A549 (cell line): ENCODE measurements at regions not wholly inside any gene's neighbourhood (a gene's known extent, or its start where the extent isn't known, plus 50 kb on each side); places are given as distances from the start of the nearest gene placed in this dataset.

Source experiments
- ATAC-seq, 2 experiments: fragments of 200-7000 bp in 1 of 2; fragments of >200 bp in 1 of 2; cut with Nextera tagmentation in 1 of 2; cut with Tn5 transposase in 1 of 2; 3 replicates each; pipeline versions ENCODE4 v1.8.0 to v1.9.1; 2018 to 2020; ENCODE audit warnings: mild to moderate bottlenecking in 1 of 2, moderate library complexity in 1 of 2
- CTCF ChIA-PET: fragments of 300-600 bp; sonication (Branson Sonifier 250); formaldehyde crosslinking; extraction: SDS; loops from one replicate; lab custom pipeline; 2021; ENCODE audit warnings: antibody characterized with exemption, inconsistent platforms; lab: Yijun Ruan, JAX
- POLR2A ChIA-PET: fragments of 350-600 bp; formaldehyde crosslinking; extraction: SDS; loops from one replicate; lab custom pipeline; 2021; ENCODE audit warnings: antibody characterized with exemption, inconsistent platforms; lab: Yijun Ruan, JAX
- DNase-seq, 2 experiments: peaks; one replicate each; pipeline versions ENCODE4 v3.0.0 to v3.0.0-alpha.2; 2011 to 2016; ENCODE audit warnings: low read depth in 1 of 2, low spot score in 1 of 2
- FAIRE-seq: peaks from 2 replicates; lab custom pipeline; 2011; peaks lifted over from hg19 to GRCh38; lab: Jason Lieb, UNC
- H3K27ac ChIP-seq, 2 experiments: fragments of >200 bp; sonication (Bioruptor Twin); formaldehyde crosslinking; 3 replicates each; pipeline ENCODE4 v1.5.1; 2016 to 2017
- H3K4me1 ChIP-seq: fragments of >200 bp; sonication (Bioruptor Twin); formaldehyde crosslinking; 3 replicates; pipeline ENCODE4 v1.6.1; 2016
- H3K4me2 ChIP-seq: fragments of >200 bp; sonication (Bioruptor Twin); formaldehyde crosslinking; 3 replicates; pipeline ENCODE4 v1.6.1; 2016
- H3K4me3 ChIP-seq: fragments of >200 bp; sonication (Bioruptor Twin); formaldehyde crosslinking; 3 replicates; pipeline ENCODE4 v1.5.1; 2016
- H3K9me3 ChIP-seq: fragments of >200 bp; sonication (Bioruptor Twin); formaldehyde crosslinking; 3 replicates; pipeline ENCODE4 v1.6.1; 2016
- CHD4 ChIP-seq: fragments of 200-600 bp; sonication (generic); IDR thresholded peaks from 2 replicates; pipeline ENCODE4 v1.6.1; 2016; ENCODE audit warnings: antibody characterized with exemption, mild to moderate bottlenecking, borderline replicate concordance
- EHF ChIP-seq: fragments of 250-450 bp; sonication (Bioruptor Pico); IDR thresholded peaks from 2 replicates; pipeline ENCODE4 v1.5.0; 2020; ENCODE audit warnings: mild to moderate bottlenecking
- ESRRA ChIP-seq: fragments of 150-350 bp; IDR thresholded peaks from 2 replicates; pipeline ENCODE4 v1.6.1; 2014; ENCODE audit warnings: mild to moderate bottlenecking, low read length, borderline replicate concordance
- FOSL2 ChIP-seq, 2 experiments: fragments of 450-650 bp in 1 of 2; fragments of >200 bp in 1 of 2; sonication (Bioruptor Twin) in 1 of 2; formaldehyde crosslinking; IDR thresholded peaks; 2 replicates each; pipeline versions ENCODE4 v1.5.0 to v1.6.1; 2016 to 2020; ENCODE audit warnings: mild to moderate bottlenecking in 1 of 2, moderate library complexity in 1 of 2
- FOXS1 ChIP-seq: fragments of 250-450 bp; sonication (Bioruptor Pico); IDR thresholded peaks from 2 replicates; pipeline ENCODE4 v1.5.0; 2020; ENCODE audit warnings: mild to moderate bottlenecking, moderate library complexity
- GATA3 ChIP-seq: IDR thresholded peaks from 2 replicates; pipeline ENCODE4 v1.6.1; 2012; ENCODE audit warnings: borderline replicate concordance
- HOXA7 ChIP-seq: fragments of 250-450 bp; sonication (Bioruptor Pico); IDR thresholded peaks from 2 replicates; pipeline ENCODE4 v1.5.0; 2020; ENCODE audit warnings: mild to moderate bottlenecking, moderate library complexity
- JUN ChIP-seq, 2 experiments: fragments of >200 bp; sonication (Bioruptor Twin); formaldehyde crosslinking; IDR thresholded peaks; 2 replicates in 1 of 2; 3 replicates in 1 of 2; pipeline ENCODE4 v1.6.1; 2016 to 2017
- JUNB ChIP-seq: fragments of >200 bp; sonication (Bioruptor Twin); formaldehyde crosslinking; IDR thresholded peaks from 2 replicates; pipeline ENCODE4 v1.6.1; 2016
- MAFK ChIP-seq: fragments of 450-650 bp; IDR thresholded peaks from 2 replicates; pipeline ENCODE4 v1.6.1; 2014; ENCODE audit not compliant: partially characterized antibody
- NPAS2 ChIP-seq: fragments of 250-450 bp; sonication (Bioruptor Pico); IDR thresholded peaks from 2 replicates; pipeline ENCODE4 v1.8.0; 2022; ENCODE audit warnings: mild to moderate bottlenecking, moderate library complexity, borderline replicate concordance
- NR3C1 ChIP-seq: fragments of >200 bp; sonication (Bioruptor Twin); formaldehyde crosslinking; IDR thresholded peaks from 3 replicates; pipeline ENCODE4 v1.6.1; 2017
- PHF8 ChIP-seq: fragments of 200-600 bp; sonication (generic); IDR thresholded peaks from 2 replicates; pipeline ENCODE4 v1.6.1; 2016; ENCODE audit warnings: low read depth, mild to moderate bottlenecking, antibody characterized with exemption, moderate library complexity, borderline replicate concordance
- RAD21 ChIP-seq, 2 experiments: fragments of >200 bp in 1 of 2; sonication (Bioruptor Twin) in 1 of 2; formaldehyde crosslinking in 1 of 2; IDR thresholded peaks in 1 of 2; conservative IDR thresholded peaks in 1 of 2; 2 replicates in 1 of 2; 3 replicates in 1 of 2; pipeline ENCODE4 v1.6.1; 2012 to 2018; ENCODE audit warnings: inconsistent platforms in 1 of 2
- SREBF2 ChIP-seq: fragments of 450-650 bp; IDR thresholded peaks from 2 replicates; pipeline ENCODE4 v1.6.1; 2014; ENCODE audit warnings: mild to moderate bottlenecking, moderate library complexity
- TFCP2L1 ChIP-seq: fragments of 250-450 bp; sonication (Bioruptor Pico); IDR thresholded peaks from 2 replicates; pipeline ENCODE4 v1.5.0; 2021; ENCODE audit warnings: mild to moderate bottlenecking
- TP53 ChIP-seq: fragments of 250-450 bp; sonication (Bioruptor Pico); IDR thresholded peaks from 2 replicates; pipeline ENCODE4 v1.5.0; 2021; ENCODE audit warnings: mild to moderate bottlenecking, moderate library complexity
- ZC3H11A ChIP-seq: fragments of 450-650 bp; IDR thresholded peaks from 2 replicates; pipeline ENCODE4 v1.6.1; 2014; ENCODE audit warnings: antibody characterized with exemption, mild to moderate bottlenecking
- ZFP36 ChIP-seq: fragments of 450-650 bp; IDR thresholded peaks from 2 replicates; pipeline ENCODE4 v1.6.1; 2014; ENCODE audit warnings: borderline replicate concordance; ENCODE audit not compliant: partially characterized antibody
- ZNF302 ChIP-seq: fragments of 250-450 bp; sonication (Bioruptor Pico); IDR thresholded peaks from 2 replicates; pipeline ENCODE4 v1.9.0; 2021; ENCODE audit warnings: inconsistent platforms, mild to moderate bottlenecking, moderate library complexity
- WGBS: methylation state at CpG from one replicate; pipeline ENCODE4 v1.1.6; 2017; ENCODE audit errors: missing lambda C conversion rate; 5-methylcytosine and 5-hydroxymethylcytosine counted together
- TF ChIP-seq, protein P1 (sequence below): fragments of >200 bp; sonication (Bioruptor Twin); formaldehyde crosslinking; IDR thresholded peaks from 3 replicates; pipeline ENCODE4 v1.6.1; 2016
- TF ChIP-seq, protein P2 (sequence below): fragments of >200 bp; sonication (Bioruptor Twin); formaldehyde crosslinking; IDR thresholded peaks from 3 replicates; pipeline ENCODE4 v1.5.1; 2016
- TF ChIP-seq, protein P3 (sequence below): IDR thresholded peaks from 2 replicates; pipeline ENCODE4 v1.6.1; 2012
- TF ChIP-seq, protein P4 (sequence below): fragments of 250-450 bp; sonication (Bioruptor Pico); IDR thresholded peaks from 2 replicates; pipeline ENCODE4 v1.5.0; 2020; ENCODE audit warnings: low read depth, mild to moderate bottlenecking, moderate library complexity

DNA sequence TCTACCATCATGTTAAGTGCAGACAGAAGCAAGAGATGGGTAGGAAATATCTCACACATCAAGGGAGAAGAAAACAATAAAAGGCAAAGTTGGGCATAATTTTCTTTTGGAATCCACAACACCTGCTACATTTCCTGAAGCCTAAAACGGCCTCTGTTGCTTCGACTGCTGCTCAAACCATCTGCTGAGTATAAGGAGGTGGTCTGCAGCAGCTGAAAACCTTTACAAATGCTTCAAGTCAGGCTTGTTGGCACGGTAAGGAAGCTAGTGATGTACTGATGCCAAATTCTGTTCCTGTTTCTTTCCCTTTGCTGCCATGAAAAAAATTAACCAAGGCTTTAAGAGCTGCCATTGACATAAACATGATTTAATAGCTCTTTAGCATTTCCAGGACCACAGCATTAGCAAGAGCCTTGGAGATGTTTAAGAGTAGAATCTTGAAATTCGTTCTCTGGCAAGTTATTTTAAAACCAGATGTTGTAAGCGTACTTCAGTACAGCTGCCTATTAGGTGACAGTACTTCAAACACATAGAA, 75.6 kb downstream of the DMRTA1 start:
- H3K27ac ChIP-seq, result no peak overlapping the region
- no peaks in the 10 kb centered on the region for H3K9me3 ChIP-seq
- H3K4me2 ChIP-seq, result no peak overlapping the region
- FAIRE-seq (no peak), ATAC-seq (no peak), DNase-seq (no peak)
- H3K4me1 ChIP-seq, result no peaks in the 10 kb centered on the region
- ChIA-PET POLR2A (no interaction called here), CTCF (no interaction called here)
- H3K4me3 ChIP-seq, result no peak overlapping the region
- TF ChIP-seq ZNF302, result no peak
- TF ChIP-seq GATA3, result no peak
- no peak for TF ChIP-seq EHF (CRISPR knock-in tag)
- TF ChIP-seq, protein P1, sequence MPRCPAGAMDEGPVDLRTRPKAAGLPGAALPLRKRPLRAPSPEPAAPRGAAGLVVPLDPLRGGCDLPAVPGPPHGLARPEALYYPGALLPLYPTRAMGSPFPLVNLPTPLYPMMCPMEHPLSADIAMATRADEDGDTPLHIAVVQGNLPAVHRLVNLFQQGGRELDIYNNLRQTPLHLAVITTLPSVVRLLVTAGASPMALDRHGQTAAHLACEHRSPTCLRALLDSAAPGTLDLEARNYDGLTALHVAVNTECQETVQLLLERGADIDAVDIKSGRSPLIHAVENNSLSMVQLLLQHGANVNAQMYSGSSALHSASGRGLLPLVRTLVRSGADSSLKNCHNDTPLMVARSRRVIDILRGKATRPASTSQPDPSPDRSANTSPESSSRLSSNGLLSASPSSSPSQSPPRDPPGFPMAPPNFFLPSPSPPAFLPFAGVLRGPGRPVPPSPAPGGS, result no peak
- no peak for TF ChIP-seq JUNB
- WGBS, result 24% methylated on average over 5 of the region's 5 CpGs

DNA sequence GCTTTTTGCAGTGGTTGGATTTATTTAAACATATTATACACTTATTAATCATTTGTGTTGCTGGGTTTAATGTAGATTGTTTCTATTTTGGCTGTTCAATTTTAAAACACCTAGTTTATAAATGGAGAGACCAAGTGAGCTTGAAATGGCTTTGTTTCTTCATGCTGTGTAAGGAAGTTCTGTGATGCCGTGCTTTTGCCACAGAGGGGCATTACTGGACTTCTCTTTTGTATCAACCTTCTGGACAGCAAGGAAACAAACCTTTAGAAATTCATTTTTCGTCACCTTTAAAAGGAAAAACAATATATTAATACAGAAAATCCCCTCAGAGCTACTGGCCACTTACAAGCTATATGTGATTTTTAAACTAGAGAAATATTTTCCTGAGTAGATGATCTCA, 81.9 kb downstream of the DMRTA1 start:
- H3K27ac ChIP-seq, result no peak overlapping the region
- H3K4me1 ChIP-seq, result no peaks in the 10 kb centered on the region
- no peaks in the 10 kb centered on the region for H3K9me3 ChIP-seq
- H3K4me3 ChIP-seq, result no peak overlapping the region
- ATAC-seq (peak in 1 of 2 experiments; percentile 42; a peak in 1 of 6 replicates), DNase-seq (peak in 1 of 2 experiments; percentile 9), FAIRE-seq (no peak)
- POLR2A ChIA-PET, result no interaction called here
- TF ChIP-seq NPAS2 (CRISPR knock-in tag) (no peak), RAD21 (conservative IDR thresholded peaks at IDR 0.05 in 1 of 2, IDR thresholded peaks at IDR 0.05 in 1 of 2) (peak; percentile 28 to 29; a peak in 2 of 5 replicates)
- TF ChIP-seq, protein P2, sequence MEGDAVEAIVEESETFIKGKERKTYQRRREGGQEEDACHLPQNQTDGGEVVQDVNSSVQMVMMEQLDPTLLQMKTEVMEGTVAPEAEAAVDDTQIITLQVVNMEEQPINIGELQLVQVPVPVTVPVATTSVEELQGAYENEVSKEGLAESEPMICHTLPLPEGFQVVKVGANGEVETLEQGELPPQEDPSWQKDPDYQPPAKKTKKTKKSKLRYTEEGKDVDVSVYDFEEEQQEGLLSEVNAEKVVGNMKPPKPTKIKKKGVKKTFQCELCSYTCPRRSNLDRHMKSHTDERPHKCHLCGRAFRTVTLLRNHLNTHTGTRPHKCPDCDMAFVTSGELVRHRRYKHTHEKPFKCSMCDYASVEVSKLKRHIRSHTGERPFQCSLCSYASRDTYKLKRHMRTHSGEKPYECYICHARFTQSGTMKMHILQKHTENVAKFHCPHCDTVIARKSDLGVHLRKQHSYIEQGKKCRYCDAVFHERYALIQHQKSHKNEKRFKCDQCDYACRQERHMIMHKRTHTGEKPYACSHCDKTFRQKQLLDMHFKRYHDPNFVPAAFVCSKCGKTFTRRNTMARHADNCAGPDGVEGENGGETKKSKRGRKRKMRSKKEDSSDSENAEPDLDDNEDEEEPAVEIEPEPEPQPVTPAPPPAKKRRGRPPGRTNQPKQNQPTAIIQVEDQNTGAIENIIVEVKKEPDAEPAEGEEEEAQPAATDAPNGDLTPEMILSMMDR, result peak; percentile 11; the same call in 1 of the 3 replicates
- 11% methylated on average over 2 of the region's 2 CpGs for WGBS
- CTCF ChIA-PET, result interaction anchor here (0.7 to 0.8 kb wide), 2 partner anchors 15 to 82 kb away, joined by 3 read pairs; no protein-coding TSS in a partner anchor
- H3K4me2 ChIP-seq, result no peak overlapping the region

DNA sequence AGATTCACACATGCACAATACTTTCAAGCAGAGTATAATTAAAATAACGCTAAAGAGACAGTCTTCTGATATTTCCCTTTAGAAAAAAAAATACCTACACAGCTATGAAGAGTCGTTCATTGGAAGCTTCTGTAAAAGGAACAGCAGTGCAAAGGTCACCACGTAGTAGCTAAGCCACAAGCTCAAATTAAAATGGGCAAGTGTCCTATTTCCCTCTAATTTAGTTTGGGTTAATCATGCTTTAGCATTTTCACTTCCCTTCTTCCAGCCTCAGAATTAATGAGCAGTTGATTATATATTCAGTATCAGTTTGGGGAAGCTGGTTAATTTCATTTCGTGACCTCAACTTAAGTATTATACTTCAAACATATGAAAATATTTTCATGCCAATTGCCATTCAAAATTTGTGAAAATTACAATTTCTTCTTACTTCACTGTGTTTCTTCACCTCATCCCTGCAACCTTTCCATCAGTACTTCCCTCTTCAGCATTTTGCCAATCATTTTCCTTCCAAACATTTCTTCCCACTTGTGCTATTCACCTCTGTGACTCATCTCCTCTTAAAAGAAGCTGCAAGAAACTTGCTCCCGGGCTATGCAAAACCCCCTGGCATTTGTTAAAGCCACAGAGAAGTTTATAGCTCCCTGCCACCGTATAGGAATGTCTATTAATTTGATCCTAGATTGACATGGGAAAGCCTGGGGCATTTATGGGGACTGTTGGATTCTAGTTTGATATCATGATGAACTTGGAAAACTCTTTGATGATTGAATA, 83.0 kb downstream of the DMRTA1 start:
- no peak for FAIRE-seq
- no peak for DNase-seq
- WGBS, result 16% methylated on average over 6 of the region's 6 CpGs

More for the DNA sequence above, 83.0 kb downstream of the DMRTA1 start:
- CTCF ChIA-PET, result interaction anchor here (0.5 kb wide), 1 partner anchor 706 kb away, joined by 3 read pairs; no protein-coding TSS in a partner anchor
- no peak for ATAC-seq
- no peaks in the 10 kb centered on the region for H3K9me3 ChIP-seq
- TF ChIP-seq, protein P3, sequence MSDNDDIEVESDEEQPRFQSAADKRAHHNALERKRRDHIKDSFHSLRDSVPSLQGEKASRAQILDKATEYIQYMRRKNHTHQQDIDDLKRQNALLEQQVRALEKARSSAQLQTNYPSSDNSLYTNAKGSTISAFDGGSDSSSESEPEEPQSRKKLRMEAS, result no peak
- no peak for TF ChIP-seq SREBF2
- TF ChIP-seq FOXS1 (CRISPR knock-in tag), result no peak
- TF ChIP-seq PHF8, result no peak
- TF ChIP-seq FOSL2 (IDR thresholded peaks at IDR 0.05), result no peak
- no peak for TF ChIP-seq FOSL2 (CRISPR knock-in tag; IDR thresholded peaks at IDR 0.05)
- no peak for TF ChIP-seq ZC3H11A
- TF ChIP-seq NR3C1, result no peak
- TF ChIP-seq CHD4, result no peak
- no peak for TF ChIP-seq TFCP2L1 (CRISPR knock-in tag)
- TF ChIP-seq HOXA7, result no peak
- no peak for TF ChIP-seq JUNB
- no peak for TF ChIP-seq ZFP36
- TF ChIP-seq, protein P1, result no peak
- no peak for TF ChIP-seq JUN (IDR thresholded peaks at IDR 0.05)
- TF ChIP-seq EHF (CRISPR knock-in tag), result no peak
- no peak for TF ChIP-seq RAD21 (conservative IDR thresholded peaks at IDR 0.05 in 1 of 2, IDR thresholded peaks at IDR 0.05 in 1 of 2)
- TF ChIP-seq TP53 (CRISPR knock-in tag), result no peak
- TF ChIP-seq, protein P4, sequence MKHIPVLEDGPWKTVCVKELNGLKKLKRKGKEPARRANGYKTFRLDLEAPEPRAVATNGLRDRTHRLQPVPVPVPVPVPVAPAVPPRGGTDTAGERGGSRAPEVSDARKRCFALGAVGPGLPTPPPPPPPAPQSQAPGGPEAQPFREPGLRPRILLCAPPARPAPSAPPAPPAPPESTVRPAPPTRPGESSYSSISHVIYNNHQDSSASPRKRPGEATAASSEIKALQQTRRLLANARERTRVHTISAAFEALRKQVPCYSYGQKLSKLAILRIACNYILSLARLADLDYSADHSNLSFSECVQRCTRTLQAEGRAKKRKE (CRISPR knock-in tag), result no peak
- TF ChIP-seq ESRRA, result no peak
- TF ChIP-seq MAFK, result no peak
- H3K4me2 ChIP-seq, result no peak overlapping the region
- H3K4me1 ChIP-seq, result no peaks in the 10 kb centered on the region
- H3K4me3 ChIP-seq, result no peak overlapping the region
- POLR2A ChIA-PET, result no interaction called here
- H3K27ac ChIP-seq, result no peak overlapping the region
